ENCODE measurements at regions not wholly inside any gene's neighbourhood (a gene's known extent, or its start where the extent isn't known, plus 50 kb on each side); places are given as distances from the start of the nearest gene placed in this dataset.

- DNase-seq (ENCODE audit: low read depth, low spot score) = no peak
Observed at GRCh38 chr13:106241974-106242953, 293.2 kb downstream of the EFNB2 start.

DNA sequence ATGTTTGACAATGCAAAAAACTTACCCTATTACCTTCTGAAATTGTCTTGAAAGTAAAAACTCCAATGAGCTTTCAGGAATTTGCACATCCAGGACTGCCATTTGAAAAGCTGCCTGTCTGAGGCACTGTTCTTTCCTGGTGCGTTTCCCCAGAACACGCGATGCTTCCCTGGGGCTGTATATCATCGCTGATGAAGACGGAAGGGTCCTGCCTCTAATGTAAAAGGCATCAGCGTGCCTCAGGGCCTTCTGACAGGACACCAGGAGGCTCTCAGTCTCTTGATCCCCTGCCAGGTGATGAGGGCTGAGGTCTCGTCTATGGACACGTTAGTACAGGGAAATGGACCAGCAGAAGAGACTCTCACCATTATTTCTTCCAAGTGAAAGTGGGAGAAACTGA lies 296.8 kb downstream of the EFNB2 start:
- DNase-seq (ENCODE audit: low read depth, low spot score) = no peak

GRCh38 chr13:106234636-106235035 lies 300.8 kb downstream of the EFNB2 start:
- DNase-seq (ENCODE audit: low read depth, low spot score) = no peak

- DNase-seq (ENCODE audit: low read depth, low spot score) = no peak
Observed at GRCh38 chr13:106233134-106233735, 302.2 kb downstream of the EFNB2 start.

GRCh38 chr13:106232681-106233080 lies 302.8 kb downstream of the EFNB2 start:
- no peak for DNase-seq (ENCODE audit: low read depth, low spot score)

- DNase-seq (ENCODE audit: low read depth, low spot score) = no peak
Observed at GRCh38 chr13:106230450-106230849, 305.0 kb downstream of the EFNB2 start.

DNA sequence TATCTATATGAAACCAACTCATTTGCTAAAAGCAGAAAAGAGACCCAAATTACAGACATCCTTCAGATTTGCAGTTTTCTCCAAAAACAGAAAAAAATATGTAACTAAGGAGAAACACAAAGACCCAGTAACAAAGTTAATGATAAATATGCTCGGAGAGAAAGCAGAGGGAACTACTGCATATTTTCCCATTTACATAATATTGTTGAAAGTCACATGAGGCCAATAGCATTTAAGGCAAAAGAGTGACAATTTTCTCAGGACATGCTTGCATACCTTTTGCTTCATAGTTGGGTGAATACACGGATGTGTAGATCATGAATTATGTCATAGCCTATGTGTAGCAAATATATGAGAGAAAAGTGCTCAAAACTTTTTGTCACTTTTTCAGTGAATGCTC lies 310.3 kb downstream of the EFNB2 start:
- DNase-seq (ENCODE audit: low read depth, low spot score) = no peak

DNA sequence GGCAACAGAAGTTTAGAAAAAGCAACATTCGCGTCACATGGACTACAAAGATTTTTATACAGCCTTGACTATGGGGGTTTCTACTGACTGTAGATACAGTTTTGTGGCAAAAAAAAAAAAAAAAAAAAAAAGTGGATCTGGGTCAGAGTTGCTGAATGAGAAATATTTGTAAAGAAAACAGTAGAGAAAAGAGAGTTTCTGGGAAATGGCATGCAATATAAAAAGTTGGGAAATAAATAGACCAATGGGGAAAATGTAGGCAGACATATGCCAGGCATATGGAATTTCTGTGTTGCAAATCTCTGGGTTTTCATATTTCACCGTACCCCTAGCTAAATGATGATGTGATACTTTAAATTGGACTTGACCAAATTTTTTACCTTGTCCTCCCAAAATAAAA lies 315.3 kb downstream of the EFNB2 start:
- no peak for DNase-seq (ENCODE audit: low read depth, low spot score)

GRCh38 chr13:106213028-106213757 lies 322.3 kb downstream of the EFNB2 start:
- no peak for DNase-seq (ENCODE audit: low read depth, low spot score)

DNA sequence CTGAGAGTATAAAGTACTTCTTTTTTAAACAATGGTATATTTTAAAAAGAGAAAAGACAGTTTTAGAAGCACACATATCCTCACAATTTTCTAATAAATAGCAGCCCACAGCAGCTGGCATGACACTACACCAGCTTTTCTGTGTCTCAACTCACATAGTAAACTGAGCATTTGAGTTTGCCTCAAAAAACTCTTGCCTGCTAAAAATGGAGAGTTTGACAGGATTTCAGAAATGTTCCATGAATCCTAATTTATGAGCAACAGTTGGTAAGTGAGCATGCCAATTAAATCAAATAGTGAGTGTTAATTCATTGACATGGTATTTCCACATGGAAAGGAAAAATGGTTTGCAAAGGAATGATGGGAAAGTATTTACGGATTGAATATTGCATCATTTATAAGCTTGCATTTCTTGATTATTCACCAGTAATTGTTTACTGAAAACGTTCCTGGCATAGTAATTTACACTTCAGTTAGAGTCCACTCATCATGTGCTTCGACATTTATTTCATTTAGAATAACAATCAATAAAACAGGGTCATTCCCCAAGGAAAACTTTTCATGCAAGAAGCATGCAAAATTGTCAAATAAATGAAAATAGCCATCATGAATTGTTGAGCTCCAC lies 323.0 kb downstream of the EFNB2 start:
- no peak for DNase-seq (ENCODE audit: low read depth, low spot score)

DNA sequence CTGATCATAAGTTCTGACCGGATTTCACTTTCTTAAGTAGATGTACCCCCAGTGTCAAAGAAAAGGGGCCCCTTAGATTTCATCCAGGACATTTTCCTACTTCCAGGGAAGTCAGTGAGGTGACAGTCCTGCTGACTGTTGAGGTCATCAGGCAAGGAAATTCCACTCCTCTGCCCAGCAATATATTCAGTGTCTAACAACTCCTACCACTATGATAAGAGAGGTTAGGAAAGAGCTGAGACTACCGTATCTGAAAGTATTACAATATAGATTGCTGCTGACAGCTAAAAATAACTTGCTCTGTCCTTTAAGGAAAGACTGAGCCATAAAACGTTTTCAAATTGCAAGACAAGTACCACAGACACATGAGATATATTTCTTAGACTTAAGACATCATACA lies 325.1 kb downstream of the EFNB2 start:
- no peak for DNase-seq (ENCODE audit: low read depth, low spot score)

DNA sequence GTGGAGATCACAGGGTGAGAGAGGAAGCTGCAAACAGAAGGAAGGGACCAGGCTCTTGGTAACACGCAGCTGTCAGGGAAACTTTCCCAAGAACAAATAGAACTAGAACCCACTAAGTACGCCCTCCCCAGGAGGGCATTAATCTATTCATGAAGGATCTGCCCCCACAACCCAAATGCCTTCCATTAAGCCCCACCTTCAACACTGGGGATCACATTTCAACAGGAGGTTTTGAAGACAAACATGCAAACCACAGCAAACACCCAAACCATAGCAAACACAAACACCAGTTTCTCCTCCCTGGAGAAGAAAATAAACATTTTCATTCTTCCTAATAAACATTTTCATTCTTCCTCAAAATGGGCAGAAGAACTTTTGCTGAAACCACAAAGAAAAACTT lies 329.6 kb downstream of the EFNB2 start:
- DNase-seq (ENCODE audit: low read depth, low spot score) = no peak

DNA sequence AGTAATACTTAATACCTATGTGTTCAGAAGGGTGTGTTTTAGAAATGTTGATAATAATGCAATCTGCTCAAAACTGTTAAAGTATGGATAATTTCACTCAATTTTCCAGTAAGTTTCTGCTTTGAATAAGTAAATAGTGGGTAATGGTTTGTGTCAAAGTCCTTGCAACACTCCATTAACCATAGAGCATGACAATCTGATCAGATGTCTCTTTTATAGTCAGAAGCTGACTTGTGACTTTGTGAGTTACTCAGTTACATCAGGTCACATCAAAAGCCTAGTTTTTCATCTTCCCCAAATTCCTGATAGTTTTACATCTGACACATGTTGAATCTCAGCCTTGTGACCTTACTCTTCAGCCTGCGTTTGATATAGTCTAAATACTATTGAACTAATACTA lies 338.0 kb downstream of the EFNB2 start:
- no peak for DNase-seq (ENCODE audit: low read depth, low spot score)

DNA sequence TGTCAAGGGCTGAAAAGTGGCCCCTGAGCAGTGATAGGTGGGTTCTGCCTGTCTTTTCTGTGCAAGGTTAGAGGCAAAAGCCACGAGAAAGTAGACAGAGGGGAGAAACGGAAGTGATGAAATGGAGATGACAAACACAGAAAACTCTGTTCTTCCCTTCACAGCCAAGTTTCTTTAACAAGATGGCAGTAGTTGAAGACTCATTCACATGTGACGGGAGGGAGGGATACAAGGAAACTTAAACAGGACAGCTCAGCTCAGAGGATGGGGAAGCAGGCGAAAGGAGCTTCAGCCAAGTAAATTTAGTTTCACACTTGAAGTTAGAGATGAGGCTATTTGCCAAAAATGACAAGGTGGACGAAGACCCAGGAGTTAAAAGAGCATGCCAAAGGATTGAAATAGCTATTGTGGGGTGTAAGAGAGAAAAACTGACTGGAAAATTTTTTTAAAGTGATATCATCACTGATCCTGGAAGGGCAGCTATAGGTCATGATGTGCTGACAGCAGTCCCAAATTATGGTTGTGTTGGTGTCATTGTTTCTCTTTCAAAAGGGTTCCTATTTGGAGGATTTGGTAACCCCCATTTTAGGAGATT lies 347.9 kb downstream of the EFNB2 start:
- no peak for DNase-seq (ENCODE audit: low read depth, low spot score)

DNA sequence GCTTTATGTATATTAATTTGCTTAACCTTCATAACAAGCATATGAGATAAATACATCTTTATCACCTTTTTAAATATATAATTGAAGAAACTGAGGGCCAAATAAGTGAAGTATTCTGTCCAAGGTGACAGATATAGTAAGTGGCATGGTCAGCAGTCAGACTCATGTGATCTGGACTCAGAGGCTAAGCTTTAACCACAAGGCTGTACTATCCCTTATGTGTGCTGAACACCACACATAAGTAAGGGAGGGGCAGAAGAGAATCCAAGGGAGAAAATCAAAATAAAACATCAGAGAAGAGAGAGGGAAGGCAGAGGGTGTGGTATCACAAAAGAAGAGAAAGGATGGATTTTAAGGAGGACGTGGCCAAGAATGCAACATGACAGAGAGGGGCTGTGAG lies 348.4 kb downstream of the EFNB2 start:
- no peak for DNase-seq (ENCODE audit: low read depth, low spot score)

DNA sequence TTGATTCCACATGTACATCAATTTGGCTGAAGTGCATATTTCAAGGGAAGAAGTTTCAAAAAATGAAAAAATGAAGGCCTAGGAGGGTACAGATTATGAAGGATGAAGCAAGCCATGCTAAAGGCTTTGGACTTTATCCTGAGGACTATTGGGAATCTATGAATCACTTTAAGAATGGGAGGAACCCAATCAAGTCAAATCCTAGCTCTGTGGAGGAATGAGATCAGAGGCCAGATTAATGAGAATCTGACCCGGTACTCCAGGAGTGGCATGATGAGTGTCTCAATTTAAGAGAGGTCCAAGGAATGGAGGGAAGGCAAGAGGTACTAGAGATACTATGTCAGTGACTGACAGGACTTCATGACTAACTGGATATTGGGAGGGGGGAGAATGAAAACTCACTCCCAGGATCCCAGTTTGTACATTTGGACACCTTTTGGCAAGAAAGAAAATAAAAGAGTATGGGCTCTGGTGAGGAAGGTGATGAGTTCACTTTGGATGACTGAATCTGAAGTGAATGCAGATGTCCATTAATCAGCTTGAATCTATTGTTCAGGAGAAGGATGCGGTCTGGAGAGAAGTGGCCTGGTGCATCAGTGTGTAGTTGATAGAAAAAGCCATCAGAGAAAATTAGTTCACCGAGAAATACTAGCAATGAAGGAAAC lies 349.0 kb downstream of the EFNB2 start:
- no peak for DNase-seq (ENCODE audit: low read depth, low spot score)

GRCh38 chr13:106184790-106185189 lies 350.7 kb downstream of the EFNB2 start:
- DNase-seq (ENCODE audit: low read depth, low spot score) = no peak

DNA sequence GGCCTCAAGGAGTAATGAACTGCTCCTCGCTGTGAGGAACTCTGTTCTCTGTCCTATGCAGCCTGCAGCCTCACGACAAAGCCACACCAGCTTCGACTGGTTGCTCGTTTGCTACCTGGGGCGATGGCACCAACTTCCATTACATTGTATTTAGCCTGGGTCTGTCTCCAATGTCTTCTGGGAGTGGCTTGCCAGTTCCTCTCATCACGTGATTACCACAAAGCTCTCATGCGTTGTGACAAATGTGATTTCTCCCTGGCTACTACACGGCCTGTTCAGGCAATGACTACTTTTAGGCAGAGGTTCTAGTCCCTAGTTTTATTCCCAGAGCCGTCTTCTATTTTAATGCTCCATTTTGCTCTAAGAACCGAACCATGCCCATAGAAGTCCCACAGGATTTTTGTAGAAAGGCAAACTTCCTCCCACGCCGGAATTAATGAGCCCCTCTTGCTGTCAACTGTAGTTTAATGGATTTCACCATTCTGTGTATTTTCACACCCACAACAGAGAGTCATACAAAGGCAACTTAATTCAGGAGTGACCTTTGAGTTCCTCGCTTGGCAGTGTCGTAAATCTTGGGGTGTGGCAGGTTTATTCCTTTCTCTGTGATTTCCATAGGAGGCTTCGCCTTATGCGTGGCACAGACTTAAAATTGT lies 351.9 kb downstream of the EFNB2 start:
- DNase-seq (ENCODE audit: low read depth, low spot score) = no peak

DNA sequence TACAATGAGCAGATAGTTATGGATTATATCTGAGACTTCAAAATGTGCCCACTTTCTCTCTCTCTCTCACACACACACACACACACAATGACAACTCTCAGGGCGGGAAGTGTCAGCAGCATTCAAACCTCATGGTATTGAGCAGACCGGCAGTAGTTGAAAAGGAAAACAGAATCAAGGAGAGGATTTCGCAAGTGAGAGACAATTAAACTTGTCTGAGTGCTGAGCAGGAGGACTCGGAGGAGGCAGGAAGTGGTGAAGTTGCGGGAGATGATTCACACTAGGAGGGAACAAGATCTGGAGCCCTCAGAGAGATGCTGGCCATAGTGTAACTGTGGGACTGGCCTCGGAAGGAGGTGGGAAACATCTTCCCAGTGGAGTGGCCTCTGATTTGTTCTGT lies 353.1 kb downstream of the EFNB2 start:
- no peak for DNase-seq (ENCODE audit: low read depth, low spot score)

DNA sequence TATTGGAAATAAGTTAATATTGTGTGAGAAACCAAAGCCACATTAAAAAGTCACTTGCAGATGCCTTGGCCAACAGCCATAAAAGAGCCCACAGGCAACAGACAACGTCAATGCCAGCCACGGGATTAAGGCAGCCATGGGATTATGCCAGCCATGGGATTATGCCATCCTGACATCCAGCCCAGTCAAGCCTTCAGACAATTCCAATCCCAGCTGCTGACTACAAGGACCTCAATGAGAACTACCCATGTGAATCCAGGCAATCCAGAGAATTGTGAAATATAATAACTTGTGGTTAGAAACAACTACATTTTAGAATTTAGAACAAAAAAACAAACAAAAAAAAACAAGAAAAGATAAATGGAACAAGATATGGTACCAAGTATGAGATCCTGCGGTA lies 356.6 kb downstream of the EFNB2 start:
- DNase-seq (ENCODE audit: low read depth, low spot score) = no peak

Data from pulmonary artery endothelial cell (primary cell).